H54 (cell line): ENCODE measurements at regions not wholly inside any gene's neighbourhood (a gene's known extent, or its start where the extent isn't known, plus 50 kb on each side); places are given as distances from the start of the nearest gene placed in this dataset.
"Not testable (repeated sequence)": the region's sequence is repeated elsewhere in the genome, so short reads cannot be mapped to it uniquely, and the experiment has no call there.

Experiments used
- DNase-seq: peaks from one replicate; pipeline ENCODE4 v3.0.0; 2011; ENCODE audit warnings: low spot score, mixed read lengths; ENCODE audit not compliant: insufficient read length
- FAIRE-seq: peaks from 3 replicates; lab custom pipeline; 2011; peaks lifted over from hg19 to GRCh38; lab: Jason Lieb, UNC
- POLR2A ChIP-seq: IDR thresholded peaks from 2 replicates; pipeline ENCODE4 v1.6.1; 2011; ENCODE audit warnings: low read depth, mild to moderate bottlenecking, low read length

GRCh38 chr5:110846398-110847001 is 107.7 kb downstream of the SLC25A46 start:
- TF ChIP-seq POLR2A, result no peak
- no peak for FAIRE-seq
- no peak for DNase-seq

DNA sequence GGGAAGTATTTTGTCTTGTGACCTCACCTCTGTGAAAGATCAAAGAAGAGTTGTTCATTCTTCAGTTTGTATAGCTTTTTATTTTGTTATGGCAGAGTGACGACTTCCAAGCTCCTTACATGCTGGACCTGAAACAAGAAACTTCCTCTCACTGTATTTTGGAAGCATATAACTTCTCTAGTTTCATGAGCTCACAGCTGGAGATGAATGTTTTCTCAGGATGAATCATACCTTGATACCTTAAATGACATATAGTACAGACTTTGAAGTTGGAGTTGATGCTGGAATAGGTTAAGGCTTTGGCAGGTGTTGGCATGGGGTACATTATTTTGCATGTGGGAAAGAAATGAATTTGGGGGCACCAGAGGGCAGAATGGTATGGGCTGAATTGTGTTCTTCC is 112.5 kb downstream of the SLC25A46 start:
- no peak for TF ChIP-seq POLR2A
- FAIRE-seq (no peak), DNase-seq (no peak)

DNA sequence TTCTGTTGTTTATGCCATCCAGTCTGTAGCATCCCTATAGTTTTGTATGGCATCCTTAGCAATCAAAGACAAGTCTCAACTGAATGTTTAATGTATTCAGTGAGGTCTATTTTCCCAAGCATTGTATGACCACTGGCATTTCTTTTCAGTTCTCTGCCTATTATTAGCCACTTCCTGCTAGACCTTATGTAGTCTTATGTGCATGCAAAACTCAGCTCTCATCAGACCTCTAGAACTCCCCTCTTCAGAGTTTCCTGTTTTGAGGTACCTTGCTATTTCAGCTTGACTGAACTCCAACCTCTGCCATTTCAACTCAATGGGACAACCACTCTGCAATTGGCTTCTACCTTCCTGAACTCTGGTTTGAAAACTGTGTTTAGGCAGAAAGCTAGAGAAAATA is 113.2 kb downstream of the SLC25A46 start:
- no peak for TF ChIP-seq POLR2A
- FAIRE-seq (no peak), DNase-seq (no peak)

DNA sequence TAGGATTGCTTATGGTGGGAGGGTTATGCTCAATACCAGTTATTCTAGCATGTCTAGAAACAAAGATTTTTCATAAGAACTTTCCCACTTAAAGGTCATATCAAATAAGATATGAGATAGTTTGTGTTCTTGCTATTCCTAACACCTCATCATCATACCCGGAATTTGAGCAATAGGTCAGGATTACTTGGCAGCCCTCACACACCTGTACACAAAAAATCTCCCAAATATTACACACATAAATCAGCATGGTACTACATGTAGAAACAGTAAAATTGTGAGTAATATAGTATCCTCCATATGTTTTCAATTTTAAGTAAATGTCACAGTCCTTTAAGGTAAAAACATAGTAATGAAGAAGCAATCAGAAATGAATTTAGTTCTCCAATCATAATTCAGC is 113.7 kb downstream of the SLC25A46 start:
- no peak for FAIRE-seq

DNA sequence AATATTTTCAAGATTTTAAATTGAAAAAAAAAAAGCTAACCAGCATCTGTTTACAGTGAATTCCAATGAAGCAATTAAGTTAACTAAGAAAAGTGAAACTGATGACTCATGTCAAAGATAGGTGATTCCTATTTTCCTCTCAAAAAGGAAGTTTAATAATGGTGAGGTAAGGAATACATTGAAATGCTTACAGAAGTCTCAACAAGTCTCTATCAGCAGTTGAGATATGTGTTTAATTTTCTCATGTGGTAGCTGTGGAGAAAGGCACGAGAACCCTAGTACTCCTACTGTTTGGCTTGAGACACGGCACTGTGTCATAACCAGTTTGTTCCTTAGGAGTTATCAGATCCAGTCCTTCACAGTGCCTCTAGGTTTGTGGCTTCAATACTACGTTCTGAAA is 114.5 kb downstream of the SLC25A46 start:
- no peak for FAIRE-seq
- TF ChIP-seq POLR2A, result no peak
- DNase-seq, result no peak

More for the DNA sequence above, 113.7 kb downstream of the SLC25A46 start:
- DNase-seq, result no peak
- no peak for TF ChIP-seq POLR2A

- DNase-seq, result no peak
- TF ChIP-seq POLR2A, result no peak
- FAIRE-seq, result no peak
These were observed 115.4 kb downstream of the SLC25A46 start for GRCh38 chr5:110854200-110854599.

DNA sequence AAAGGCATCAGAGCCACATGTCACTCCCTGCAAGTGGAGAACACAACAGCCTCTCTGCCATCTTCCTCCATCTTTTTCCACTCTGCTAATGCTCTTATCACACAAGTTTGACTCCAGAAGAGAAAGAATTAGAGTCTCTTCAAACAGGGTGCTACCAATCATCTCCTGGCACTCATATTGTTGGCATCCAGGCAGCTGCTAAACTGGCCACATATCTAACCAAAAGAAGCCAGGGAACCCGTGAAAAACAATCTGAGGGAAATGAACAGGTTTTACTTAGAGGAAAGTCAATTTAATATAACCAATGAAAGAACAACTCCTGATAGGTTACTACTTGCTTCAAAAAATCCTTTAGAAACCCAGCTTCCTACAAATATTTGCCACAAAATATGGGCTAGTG is 117.2 kb downstream of the SLC25A46 start:
- no peak for TF ChIP-seq POLR2A
- no peak for FAIRE-seq
- DNase-seq, result no peak

- no peak for FAIRE-seq
- peak; percentile 19 for DNase-seq
- no peak for TF ChIP-seq POLR2A
These were observed 126.7 kb downstream of the SLC25A46 start for GRCh38 chr5:110865400-110866094.

DNA sequence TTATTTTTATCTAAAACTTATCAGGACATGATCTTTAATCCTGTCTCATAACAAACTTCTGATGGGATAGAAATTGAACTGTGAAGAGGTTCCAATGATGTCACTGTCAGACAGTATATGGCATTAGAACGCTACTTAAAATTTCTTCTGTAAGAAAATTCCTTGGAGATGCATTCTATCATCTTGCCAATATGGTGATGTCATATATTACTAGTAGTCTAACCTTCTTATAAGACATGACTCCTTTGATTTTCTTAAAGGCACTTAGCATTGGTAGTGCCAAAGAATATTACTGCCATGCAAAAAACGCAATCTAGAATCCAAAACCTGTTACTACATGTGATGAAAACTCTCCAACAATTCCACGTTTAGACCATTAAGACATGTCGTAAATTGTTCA is 131.1 kb downstream of the SLC25A46 start:
- TF ChIP-seq POLR2A, result no peak
- no peak for FAIRE-seq

DNA sequence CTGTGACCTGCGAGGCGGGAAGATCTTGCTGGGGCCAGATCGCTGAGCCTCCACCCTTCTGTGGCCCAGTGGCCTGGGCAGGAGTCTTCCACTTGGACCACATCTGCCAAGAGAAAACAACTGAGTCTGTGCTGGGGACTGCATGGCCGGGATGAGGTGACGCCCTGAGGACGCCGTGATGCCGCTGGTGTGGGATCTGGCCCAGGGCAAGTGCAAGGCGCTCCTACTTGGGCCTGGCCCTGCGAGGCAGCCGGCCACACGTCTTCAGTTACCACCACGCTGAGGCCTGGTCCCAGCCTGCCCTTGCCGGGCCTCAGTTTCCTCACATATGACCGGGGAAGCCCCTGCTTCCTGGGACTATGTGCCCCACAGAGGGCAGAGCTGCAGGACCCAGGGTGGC is 133.4 kb downstream of the SLC25A46 start:
- no peak for FAIRE-seq
- no peak for TF ChIP-seq POLR2A

More for the DNA sequence above, 131.1 kb downstream of the SLC25A46 start:
- DNase-seq, result no peak

GRCh38 chr5:110872963-110873362 is 134.2 kb downstream of the SLC25A46 start:
- no peak for FAIRE-seq
- TF ChIP-seq POLR2A, result no peak
- DNase-seq, result no peak

More for the DNA sequence above, 133.4 kb downstream of the SLC25A46 start:
- no peak for DNase-seq

DNA sequence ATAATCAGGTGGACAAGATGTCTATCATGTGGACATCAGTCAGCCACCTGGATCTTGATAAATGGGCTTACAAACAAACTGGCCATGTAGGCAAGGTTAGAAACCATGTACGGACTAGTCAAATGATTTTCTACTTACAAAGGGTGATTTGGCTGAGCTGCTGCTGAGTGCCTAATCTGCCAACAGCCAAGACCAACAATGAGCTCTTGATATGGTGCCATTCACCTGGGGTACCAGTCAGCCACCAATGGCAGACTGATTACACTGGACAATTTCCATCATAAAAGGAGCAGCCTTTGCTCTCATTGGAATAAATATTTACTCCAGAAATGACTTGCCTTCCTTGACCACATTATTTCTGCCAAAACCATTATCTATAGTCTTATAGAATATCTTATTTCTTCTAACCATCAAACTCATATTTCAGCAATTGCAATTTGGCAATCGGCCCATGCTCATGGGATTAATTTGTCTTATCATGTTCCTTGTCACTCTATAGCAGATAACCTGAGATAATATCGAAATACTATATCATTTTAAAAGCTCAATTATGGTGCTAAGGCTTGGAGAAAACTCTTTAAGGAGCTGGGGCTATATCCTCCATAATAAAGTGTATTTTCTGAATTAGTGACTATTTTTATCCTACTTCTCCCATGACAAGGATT is 135.1 kb downstream of the SLC25A46 start:
- FAIRE-seq, result no peak
- TF ChIP-seq POLR2A, result no peak
- no peak for DNase-seq

DNA sequence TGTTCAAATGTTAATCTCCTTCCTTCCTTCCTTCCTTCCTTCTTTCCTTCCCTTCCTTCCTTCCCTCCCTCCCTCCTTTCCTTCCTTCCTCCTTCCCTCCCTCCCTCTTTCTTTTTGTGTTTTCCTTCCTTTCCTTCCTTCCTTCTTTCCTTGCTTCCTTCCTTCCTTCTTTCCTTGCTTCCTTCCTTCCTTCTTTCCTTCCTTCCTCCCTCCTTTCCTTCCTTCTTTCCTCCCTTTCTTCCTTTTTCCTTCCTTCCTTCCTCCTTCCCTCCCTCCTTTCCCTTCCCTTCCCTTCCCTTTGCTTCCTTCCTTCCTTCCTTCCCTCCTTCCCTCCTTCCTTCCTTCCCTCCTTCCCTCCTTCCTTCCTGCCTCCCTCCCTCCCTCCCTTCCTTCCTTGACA is 136.3 kb downstream of the SLC25A46 start:
- not testable (repeated sequence) for DNase-seq, FAIRE-seq

DNA sequence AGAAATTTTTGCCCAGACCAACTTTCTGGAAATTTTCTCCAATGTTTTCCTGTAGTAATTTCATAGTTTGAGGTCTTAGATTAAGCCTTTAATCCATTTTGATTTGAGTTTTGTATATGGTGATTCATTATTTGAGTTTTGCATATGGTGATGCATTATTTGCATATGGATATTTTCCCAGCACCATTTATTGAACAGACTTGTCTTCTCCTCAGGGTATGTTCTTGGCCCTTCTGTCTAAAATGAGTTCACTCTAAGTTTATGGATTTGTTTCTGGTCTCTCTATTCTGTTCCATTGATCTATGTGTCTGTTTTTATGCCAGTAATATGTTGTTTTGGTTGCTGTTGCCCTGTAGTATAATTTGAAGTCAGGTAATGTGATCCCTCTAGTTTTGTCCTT is 139.3 kb downstream of the SLC25A46 start:
- no peak for TF ChIP-seq POLR2A
- FAIRE-seq (no peak), DNase-seq (no peak)
